ENCODE measurements at regions not wholly inside any gene's neighbourhood (a gene's known extent, or its start where the extent isn't known, plus 50 kb on each side); places are given as distances from the start of the nearest gene placed in this dataset.

DNA sequence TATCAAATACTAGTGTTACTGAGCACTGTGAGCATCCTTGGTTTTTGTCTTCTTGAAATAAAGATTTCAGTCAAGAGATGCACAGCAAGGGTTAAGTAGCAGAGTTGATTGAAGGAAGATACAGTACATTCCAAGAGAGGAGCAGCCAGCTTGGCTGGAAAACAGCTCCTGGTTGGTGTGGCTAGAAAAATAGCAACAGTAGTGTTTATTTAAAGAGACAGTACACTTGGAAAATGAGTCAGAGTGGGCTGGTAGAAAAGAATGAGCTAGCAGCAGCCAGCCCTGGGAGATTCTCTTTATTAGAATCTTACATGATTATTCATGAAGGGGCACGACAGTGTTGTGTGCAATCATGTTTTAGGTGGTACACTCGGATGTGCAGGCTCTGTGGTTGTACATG, 1016.4 kb upstream of the SORCS1 start:
- no peak for DNase-seq (ENCODE audit: low read depth)
- TF ChIP-seq, protein P1, sequence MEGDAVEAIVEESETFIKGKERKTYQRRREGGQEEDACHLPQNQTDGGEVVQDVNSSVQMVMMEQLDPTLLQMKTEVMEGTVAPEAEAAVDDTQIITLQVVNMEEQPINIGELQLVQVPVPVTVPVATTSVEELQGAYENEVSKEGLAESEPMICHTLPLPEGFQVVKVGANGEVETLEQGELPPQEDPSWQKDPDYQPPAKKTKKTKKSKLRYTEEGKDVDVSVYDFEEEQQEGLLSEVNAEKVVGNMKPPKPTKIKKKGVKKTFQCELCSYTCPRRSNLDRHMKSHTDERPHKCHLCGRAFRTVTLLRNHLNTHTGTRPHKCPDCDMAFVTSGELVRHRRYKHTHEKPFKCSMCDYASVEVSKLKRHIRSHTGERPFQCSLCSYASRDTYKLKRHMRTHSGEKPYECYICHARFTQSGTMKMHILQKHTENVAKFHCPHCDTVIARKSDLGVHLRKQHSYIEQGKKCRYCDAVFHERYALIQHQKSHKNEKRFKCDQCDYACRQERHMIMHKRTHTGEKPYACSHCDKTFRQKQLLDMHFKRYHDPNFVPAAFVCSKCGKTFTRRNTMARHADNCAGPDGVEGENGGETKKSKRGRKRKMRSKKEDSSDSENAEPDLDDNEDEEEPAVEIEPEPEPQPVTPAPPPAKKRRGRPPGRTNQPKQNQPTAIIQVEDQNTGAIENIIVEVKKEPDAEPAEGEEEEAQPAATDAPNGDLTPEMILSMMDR (IDR thresholded peaks at IDR 0.05; ENCODE audit: low read depth, low read length, missing control alignments) = no peak
- H3K4me3 ChIP-seq (ENCODE audit: low read depth, low read length) = no peak overlapping the region

DNA sequence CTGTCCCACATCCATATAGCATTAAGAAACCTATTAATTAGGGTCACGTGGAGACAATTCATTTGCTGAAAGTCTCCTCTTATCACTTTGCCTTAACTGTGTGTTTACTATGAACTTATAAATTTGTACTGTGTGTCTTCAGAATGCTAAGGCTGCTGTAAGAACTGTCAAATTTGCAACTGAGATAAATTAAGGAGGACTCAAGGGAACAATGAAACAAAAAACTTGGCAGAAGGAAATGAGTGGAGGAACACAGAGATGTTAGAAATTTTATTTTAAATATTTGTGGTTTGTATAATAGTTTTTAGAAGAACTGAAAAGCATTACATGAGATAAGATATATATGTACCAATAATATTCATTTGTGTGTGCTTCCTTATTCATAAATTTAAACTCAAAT, 1005.3 kb upstream of the SORCS1 start:
- TF ChIP-seq, protein P1 (IDR thresholded peaks at IDR 0.05; ENCODE audit: low read depth, low read length, missing control alignments) = no peak
- DNase-seq (ENCODE audit: low read depth) = no peak
- H3K4me3 ChIP-seq (ENCODE audit: low read depth, low read length) = no peak overlapping the region

DNA sequence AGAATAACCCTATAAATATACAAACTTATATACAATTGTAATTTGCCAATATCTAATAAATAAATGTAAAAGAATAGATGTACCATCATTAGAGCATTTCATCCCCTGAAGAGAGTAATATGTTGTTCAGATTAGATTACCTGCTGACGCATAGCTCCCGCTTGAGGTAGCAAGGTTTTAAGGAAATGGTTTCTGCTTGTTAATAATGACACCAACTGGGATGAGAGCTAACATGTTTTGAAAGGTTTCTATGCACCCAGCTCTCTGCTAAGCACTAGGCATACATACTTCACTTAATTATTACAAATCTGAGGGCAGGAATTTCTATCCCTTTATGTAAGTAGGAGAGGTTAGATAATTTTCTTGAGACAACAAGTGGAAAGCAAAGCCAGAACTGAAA, 1003.3 kb upstream of the SORCS1 start:
- no peak for DNase-seq (ENCODE audit: low read depth)
- no peak overlapping the region for H3K4me3 ChIP-seq (ENCODE audit: low read depth, low read length)
- TF ChIP-seq, protein P1 (IDR thresholded peaks at IDR 0.05; ENCODE audit: low read depth, low read length, missing control alignments) = no peak

DNA sequence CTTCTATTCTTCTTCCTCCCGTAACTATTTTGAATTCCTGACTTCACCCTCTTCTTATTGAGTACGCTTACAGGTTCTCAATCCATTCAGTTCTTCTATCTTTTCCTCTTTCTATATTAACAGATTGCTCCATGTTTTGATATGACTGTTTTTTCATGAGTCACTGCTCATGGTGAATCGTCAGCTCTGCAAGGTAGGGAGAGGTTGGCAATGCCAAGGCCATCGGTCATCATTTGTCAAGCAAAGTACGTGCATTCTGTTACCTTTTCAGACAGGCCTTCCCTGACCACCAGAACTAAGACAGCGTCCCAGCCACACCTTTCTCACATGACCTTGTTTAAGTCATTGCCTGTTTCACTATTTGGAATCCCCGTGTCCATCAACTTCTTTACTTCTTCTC, 1001.9 kb upstream of the SORCS1 start:
- TF ChIP-seq, protein P1 (IDR thresholded peaks at IDR 0.05; ENCODE audit: low read depth, low read length, missing control alignments) = no peak

DNA sequence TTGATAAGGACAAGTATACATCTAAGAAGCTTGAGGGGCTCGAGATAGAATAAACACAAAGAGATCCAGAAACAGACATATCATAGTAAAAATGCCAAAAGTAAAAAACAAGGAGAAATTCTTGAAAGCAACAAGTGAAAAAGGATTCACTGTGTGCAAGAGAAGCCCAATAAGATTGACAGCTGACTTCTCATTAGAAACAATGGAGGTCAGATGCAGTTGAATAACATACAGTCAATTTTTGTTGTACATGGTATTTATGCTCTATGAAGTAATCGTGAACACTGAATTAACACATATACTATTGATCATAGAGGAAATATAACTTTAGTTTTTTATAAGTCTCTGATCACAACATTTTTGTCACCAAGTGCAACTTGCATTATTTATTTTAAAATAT, 982.8 kb upstream of the SORCS1 start:
- H3K4me3 ChIP-seq (ENCODE audit: low read depth, low read length) = no peak overlapping the region
- TF ChIP-seq, protein P1 (IDR thresholded peaks at IDR 0.05; ENCODE audit: low read depth, low read length, missing control alignments) = no peak
- DNase-seq (ENCODE audit: low read depth) = no peak

More for the DNA sequence above, 1001.9 kb upstream of the SORCS1 start:
- no peak overlapping the region for H3K4me3 ChIP-seq (ENCODE audit: low read depth, low read length)
- no peak for DNase-seq (ENCODE audit: low read depth)

DNA sequence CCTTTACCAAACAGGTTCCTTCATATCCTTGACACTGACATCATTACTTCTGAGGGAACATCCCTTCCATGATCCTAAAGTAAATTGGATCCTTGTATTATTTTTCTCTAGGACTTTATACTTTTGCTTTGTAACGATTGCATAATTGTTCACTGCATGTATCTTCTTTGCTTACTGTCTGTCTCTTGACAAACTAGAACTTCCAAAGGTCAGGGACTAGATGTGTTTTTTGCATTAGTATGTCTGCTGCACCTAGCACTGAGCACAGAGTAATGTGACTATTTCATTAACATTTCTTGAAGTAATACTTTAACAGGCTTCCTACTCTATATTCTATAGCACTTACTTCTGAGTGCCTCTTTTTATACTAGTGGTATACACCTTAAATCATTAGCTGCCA, 976.6 kb upstream of the SORCS1 start:
- TF ChIP-seq, protein P1 (IDR thresholded peaks at IDR 0.05; ENCODE audit: low read depth, low read length, missing control alignments) = no peak
- no peak for DNase-seq (ENCODE audit: low read depth)

DNA sequence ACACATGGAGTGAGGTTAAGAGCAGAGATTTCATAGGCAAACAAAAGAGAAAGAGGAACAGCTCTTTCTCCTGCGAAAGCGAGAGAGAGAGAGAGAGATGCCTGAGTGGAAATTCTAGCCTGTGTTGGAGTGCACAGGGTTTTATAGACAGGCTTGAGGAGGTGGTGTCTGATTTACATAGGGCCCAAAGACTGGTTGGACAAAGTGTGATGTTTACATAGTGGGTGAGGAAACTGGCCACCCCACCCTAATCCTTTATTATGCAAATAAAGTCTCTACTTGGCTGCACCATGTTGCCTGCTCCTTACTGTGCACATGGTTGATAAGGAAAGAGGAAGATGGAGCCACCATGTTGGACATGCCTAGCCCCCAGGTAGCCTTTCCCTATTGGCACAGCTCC, 967.8 kb upstream of the SORCS1 start:
- H3K4me3 ChIP-seq (ENCODE audit: low read depth, low read length) = no peak overlapping the region
- TF ChIP-seq, protein P1 (IDR thresholded peaks at IDR 0.05; ENCODE audit: low read depth, low read length, missing control alignments) = no peak
- no peak for DNase-seq (ENCODE audit: low read depth)

More for the DNA sequence above, 976.6 kb upstream of the SORCS1 start:
- no peak overlapping the region for H3K4me3 ChIP-seq (ENCODE audit: low read depth, low read length)
